HG03175 (cell line): ENCODE measurements at regions not wholly inside any gene's neighbourhood (a gene's known extent, or its start where the extent isn't known, plus 50 kb on each side); places are given as distances from the start of the nearest gene placed in this dataset.

Experiments used
- ATAC-seq: cut with Tn5 transposase; IDR thresholded peaks from one replicate; pipeline ENCODE4 v1.9.1; 2021; ENCODE audit warnings: mild to moderate bottlenecking, moderate library complexity; ENCODE audit not compliant: unreplicated experiment

GRCh38 chr11:45556851-45557707 is 108.3 kb downstream of the CHST1 start:
- no peak for ATAC-seq

DNA sequence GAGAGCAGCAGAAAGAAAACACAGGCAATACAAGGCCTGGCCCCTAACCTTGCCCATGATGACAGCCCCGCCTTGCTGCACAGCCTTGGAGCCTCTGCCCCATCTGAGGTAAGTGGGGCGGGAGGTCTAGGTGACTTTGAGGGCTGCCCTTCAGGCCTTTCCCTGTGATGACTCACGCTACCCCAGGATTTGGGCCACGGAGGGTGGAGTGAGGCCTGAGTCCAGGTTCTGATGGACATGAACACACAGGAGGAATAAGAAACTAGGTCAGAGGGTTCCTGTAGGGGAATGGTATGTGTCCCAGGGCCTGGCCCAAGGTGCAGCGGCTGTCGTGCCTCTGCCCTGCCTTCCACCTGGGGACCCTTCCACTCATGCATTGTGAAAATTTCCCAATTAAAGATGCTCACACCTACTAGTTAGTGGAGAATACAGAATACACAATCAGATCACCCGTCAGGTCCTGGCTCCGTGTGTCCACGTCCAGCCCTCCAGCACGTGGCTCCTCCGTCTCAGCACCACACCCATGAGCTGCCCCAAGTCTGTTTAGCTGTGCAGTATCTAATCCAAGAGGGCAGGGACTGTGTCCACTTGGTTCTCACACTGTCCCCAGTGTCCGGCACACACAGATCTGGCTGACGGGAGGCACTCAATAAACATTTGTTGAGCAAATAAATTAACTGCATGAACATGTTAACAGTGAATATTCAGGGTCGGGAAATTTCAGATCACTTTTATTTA is 111.0 kb downstream of the CHST1 start:
- no peak for ATAC-seq

DNA sequence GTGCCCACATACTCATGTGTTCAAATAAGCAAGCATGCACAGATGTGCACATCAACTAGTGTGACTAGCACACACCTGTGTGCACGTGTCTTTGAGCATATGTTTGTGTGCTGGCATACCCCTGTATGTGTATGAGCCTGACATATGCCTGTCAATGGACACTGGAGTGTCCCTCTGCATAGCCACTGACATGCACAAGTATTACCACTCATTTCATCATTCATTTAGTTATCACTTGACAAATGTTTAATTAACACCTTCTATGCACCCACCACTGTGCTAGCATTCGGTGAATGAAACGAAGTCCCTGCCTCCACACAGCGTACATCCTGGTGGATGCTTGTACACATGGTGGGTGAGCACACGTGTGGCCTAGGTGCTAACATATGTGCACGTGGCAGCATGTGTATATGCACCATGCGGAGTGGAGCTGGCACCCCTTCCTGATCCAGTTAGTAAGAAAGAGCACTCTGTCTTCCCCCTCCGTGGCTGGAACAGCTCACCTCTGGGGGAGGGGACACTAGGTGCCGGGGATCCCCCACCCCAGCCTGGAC is 112.0 kb downstream of the CHST1 start:
- no peak for ATAC-seq

- ATAC-seq = no peak
These were observed 114.2 kb downstream of the CHST1 start for GRCh38 chr11:45551191-45551713.

DNA sequence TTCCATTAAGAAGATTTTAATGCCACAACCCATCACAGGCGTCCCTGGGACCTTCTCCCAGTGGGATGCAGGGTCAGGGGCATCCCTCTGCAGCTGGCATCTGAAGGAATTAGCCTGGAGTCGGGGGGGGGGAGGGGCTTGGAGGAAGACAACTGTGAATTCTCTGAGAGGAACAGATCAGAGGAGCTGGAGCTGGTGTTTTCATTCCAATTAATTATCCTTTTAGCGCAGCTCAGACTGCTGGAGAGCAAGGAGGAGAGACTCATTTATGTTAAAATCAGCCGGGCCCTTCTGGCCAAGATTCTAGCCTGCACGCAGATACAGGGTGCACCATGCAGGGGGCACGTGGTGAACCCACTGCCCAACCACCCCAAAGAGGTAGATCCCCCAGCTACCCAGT is 116.2 kb downstream of the CHST1 start:
- ATAC-seq = no peak

DNA sequence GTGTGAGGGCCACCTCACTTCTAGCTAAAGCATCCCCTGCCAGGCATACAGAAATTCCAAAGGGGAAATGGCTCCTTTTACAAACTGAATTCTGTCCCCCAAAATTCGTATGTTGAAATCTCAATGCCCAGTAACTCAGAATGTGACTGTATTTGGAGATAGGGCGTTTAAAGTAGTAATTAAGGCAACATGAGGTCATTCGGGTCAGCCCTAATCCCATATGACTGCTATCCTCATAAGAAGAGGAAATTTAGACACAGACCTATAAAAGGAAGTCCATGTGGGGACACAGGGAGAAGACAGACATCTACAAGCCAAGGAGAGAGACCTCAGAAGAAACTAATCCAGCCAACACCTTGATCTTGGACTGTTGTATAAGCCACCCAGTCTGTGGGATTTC is 119.1 kb downstream of the CHST1 start:
- ATAC-seq = no peak

DNA sequence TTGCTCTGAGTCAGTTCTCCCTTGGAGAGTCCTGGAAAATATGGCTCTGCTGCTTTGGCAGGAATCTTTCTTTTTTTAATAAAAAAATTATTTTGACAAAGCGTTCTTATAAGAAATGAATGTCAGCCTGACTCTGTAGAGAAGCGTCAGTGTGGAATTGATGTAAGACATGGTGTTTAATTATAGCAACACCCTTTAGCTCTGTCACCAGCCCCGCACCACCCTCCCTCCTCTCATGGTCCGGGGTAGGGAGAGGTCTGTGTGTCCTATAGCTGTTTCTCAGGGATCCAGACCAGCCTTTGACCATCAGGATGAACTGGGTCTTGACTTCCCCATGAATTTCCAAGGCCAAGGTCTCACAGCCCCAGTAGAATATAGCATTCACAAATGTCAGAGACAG is 120.6 kb downstream of the CHST1 start:
- ATAC-seq = no peak

DNA sequence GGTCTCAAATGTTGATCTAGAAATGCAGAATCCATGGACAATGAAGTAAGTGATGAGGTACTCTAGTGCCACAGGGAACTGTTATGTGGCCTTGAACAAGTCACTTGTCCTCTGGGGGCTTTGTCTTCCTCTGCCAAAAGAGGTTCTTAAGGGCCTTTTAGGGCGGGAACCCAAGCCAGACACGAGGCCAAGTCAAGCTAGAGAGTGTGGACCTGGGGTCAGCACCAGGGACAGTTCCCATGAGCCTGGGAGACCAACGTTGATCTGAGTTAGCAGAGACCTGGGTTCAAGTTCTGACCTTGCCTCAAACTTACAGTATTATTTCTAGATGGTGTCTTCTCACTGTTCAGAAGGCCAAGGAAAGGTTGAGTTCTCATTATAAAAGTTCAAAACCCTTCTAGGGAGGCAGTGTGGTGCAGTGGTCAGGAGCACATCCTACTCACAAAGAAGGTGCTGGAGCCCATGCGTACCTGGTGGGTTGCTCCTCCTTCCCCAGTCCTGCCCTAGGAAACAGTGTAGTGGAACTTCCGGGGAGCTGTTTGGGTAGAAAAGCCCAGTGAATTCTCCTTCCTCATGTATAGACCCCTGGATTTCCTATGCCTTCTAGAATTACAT is 121.5 kb downstream of the CHST1 start:
- no peak for ATAC-seq

DNA sequence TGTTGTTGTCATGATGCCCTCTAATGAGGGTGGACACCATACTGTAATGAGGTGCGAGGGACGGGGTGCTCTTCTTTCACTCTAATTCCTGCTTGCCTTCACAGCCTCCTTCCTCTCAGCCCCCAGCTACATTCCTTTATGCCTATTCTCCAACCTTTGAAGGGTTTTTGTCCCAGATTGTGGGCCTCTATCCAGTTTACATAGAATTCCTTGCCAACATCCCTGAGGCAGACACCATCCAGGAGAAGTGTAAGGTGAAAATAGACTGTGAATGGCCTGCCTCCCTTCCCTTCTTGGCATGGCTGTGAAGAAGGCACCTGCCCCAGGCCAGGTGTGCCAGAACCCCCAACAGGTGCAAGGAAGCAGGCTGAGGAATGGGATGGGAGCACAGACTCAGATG is 122.3 kb downstream of the CHST1 start:
- ATAC-seq = no peak

DNA sequence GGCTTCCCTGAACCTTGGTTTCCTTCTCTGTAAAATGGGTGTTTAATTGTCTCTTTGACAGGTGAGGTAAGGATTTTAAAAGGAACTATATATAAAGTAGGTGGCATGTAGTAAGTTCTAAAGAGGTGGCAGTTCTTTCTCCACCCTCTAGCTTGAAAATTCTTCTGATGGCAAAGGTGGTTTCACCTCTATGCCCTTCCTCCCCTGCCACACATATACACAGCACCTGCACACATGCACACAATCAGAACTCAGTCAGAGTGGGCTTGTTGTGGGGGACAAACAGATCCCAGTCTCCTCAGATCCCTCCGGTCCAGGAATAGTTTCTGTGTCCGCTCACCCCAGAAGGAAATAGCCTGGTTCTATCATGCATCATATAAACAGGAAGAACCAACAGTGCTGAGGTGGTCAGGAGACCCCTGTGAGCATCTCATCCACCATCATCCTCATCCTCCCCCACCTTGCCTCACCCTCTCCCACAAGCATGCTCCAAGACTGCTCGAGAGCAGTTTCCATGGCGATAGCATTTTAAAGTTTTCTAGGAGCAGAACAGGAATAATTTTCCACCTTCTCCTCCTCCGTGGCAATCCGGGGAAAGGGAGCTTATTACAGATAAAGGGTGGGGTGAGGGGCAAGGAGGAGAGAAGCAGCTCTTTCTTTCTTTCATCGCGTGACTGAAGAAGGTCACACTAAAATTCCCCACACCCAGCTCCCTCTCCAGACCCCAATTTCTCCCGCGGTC is 123.6 kb downstream of the CHST1 start:
- no peak for ATAC-seq

DNA sequence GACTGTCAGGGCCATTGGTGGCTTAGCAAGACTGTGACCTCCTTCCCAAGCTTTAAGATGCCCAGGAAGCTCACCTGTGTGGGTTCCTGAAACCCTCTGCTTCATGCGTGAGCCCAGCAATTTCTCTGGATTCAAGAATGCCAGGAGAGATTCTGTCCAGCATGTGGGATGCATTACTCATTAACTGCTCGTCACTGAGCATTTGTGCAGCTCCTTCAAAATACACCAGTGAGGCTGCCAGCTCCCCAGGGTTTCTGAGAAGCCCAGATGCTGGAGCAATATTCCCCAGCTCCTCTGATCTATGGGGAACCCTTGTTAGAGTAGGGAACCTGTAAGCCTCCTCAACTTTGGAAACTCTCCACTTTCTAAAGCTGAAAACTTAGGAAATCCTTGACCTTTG is 126.5 kb downstream of the CHST1 start:
- no peak for ATAC-seq

DNA sequence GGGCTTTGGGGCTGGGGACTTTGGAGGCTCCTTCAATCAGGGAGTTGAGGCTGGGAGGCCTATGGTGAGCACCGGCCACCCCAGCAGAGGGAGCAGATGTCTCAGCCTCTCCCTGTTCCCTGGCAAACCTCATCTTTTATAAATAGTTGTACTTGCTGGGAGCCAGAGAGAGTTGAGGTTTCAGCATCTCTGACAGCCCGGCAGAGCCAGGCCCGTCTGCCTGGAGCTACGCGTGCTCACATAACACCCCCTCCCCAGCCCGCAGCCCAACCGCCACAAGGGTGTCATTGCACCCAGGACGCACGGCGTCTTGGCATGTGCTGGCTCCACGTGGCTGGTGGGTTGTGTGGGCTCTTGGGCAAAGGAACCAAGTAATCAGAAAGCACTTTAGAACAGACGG is 127.1 kb downstream of the CHST1 start:
- no peak for ATAC-seq

- ATAC-seq = no peak
These were observed 127.8 kb downstream of the CHST1 start for GRCh38 chr11:45537614-45538013.

DNA sequence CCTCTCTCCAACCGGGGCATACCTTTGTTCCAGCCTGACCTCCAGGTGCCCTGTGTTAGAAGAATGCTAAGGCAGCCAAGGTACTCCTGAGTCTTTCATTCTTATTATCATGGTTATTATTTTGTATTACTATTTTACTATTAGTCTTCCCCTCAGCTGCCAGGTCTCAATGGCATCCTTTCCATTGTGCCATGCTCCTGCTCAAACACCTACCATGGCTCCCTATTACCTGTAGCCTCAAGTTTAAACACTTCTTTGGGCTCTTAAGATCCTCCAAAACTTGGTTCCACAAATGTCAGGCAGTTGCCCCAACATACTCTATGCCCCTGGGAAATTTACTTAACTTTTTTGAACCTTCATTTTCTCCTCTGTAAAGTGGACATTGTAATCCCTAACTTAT is 130.4 kb downstream of the CHST1 start:
- ATAC-seq = no peak

- ATAC-seq = no peak
These were observed 131.3 kb downstream of the CHST1 start for GRCh38 chr11:45534132-45534531.

DNA sequence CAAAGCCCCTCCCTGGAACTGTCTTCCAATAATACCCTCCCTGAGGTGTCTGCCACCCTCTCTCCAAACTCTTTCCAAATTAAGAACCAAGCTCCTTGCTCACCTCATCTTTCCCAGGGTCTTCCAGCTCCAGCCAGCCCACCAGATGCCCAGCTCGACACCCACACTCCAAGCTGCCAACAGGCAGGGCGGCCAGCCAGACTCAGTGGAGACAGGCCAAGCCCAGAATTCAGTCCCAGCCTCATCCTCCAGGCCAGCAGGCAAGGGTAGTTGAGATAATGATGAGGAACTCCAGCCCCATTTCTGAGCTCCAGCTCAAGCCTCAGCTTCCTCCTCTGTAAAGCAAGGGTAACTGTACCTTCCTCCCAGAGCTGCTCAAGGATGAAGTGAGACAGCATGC is 132.9 kb downstream of the CHST1 start:
- ATAC-seq = no peak

- no peak for ATAC-seq
These were observed 134.6 kb downstream of the CHST1 start for GRCh38 chr11:45530776-45531175.

- no peak for ATAC-seq
These were observed 135.3 kb downstream of the CHST1 start for GRCh38 chr11:45530111-45530510.

GRCh38 chr11:45528435-45528834 is 137.0 kb downstream of the CHST1 start:
- no peak for ATAC-seq

DNA sequence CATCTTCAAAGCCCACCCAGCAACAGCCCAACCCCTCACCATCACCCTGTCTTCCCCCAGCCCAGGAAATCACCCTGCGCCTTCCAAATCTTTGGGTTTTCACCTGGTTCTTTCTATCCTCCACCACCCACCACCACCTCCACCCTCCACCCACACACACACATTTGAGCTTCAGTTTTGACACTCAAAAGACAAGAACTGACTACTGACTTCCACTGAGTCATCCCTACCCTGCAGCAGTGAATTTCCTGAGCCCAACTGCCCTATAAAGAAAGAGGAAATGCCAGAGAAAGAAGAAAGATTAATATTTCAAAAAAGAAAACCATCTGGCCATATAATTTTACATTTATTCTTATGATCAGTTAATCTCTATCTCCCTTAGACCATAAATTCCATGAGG is 137.5 kb downstream of the CHST1 start:
- no peak for ATAC-seq

- ATAC-seq = no peak
These were observed 140.0 kb downstream of the CHST1 start for GRCh38 chr11:45525393-45525792.
